ENCODE measurements at regions not wholly inside any gene's neighbourhood (a gene's known extent, or its start where the extent isn't known, plus 50 kb on each side); places are given as distances from the start of the nearest gene placed in this dataset.

DNA sequence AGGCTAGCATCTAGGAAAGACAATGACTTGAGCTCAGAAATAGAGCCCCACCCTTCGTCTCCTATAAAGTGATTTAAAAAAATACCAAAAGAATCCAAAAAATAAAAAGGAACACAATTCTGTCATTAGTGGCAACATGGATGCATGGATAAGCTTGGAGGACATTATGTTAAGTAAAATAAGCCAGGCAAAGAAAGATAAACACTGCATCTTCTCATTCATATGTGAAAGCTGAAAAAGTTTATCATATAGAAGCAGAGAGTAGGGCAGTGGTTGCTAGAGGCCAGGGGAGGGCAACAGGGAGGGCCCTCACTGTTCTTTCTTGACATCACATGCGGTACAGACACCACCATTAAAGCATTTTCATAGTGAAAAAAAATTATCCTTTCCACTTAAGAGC is 220.9 kb upstream of the TRPC7 start:
- H3K79me2 ChIP-seq (ENCODE audit: insufficient read depth): no peaks in the 10 kb centered on the region
- ChIA-PET POLR2A (no interaction called here), CTCF (interaction anchor here (0.8 to 1.0 kb wide), 2 partner anchors 8 to 184 kb away, joined by 3 read pairs; no protein-coding TSS in a partner anchor)
- TF ChIP-seq NFIC (IDR thresholded peaks at IDR 0.05; ENCODE audit: borderline replicate concordance): no peak
- no peak for TF ChIP-seq TCF12 (IDR thresholded peaks at IDR 0.05)
- TF ChIP-seq, protein P1, sequence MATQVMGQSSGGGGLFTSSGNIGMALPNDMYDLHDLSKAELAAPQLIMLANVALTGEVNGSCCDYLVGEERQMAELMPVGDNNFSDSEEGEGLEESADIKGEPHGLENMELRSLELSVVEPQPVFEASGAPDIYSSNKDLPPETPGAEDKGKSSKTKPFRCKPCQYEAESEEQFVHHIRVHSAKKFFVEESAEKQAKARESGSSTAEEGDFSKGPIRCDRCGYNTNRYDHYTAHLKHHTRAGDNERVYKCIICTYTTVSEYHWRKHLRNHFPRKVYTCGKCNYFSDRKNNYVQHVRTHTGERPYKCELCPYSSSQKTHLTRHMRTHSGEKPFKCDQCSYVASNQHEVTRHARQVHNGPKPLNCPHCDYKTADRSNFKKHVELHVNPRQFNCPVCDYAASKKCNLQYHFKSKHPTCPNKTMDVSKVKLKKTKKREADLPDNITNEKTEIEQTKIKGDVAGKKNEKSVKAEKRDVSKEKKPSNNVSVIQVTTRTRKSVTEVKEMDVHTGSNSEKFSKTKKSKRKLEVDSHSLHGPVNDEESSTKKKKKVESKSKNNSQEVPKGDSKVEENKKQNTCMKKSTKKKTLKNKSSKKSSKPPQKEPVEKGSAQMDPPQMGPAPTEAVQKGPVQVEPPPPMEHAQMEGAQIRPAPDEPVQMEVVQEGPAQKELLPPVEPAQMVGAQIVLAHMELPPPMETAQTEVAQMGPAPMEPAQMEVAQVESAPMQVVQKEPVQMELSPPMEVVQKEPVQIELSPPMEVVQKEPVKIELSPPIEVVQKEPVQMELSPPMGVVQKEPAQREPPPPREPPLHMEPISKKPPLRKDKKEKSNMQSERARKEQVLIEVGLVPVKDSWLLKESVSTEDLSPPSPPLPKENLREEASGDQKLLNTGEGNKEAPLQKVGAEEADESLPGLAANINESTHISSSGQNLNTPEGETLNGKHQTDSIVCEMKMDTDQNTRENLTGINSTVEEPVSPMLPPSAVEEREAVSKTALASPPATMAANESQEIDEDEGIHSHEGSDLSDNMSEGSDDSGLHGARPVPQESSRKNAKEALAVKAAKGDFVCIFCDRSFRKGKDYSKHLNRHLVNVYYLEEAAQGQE (IDR thresholded peaks at IDR 0.05; ENCODE audit: low read depth, low read length): no peak
- TF ChIP-seq SMC3 (IDR thresholded peaks at IDR 0.05; ENCODE audit: low read depth, low read length): no peak
- no peak for TF ChIP-seq MXI1 (IDR thresholded peaks at IDR 0.05; ENCODE audit: low read depth, low read length)
- no peak for TF ChIP-seq CHD2 (IDR thresholded peaks at IDR 0.05; ENCODE audit: low read length, partially characterized antibody)
- TF ChIP-seq FOSL2 (IDR thresholded peaks at IDR 0.05; ENCODE audit: borderline replicate concordance, low read depth): no peak
- no peak for TF ChIP-seq MEF2A (IDR thresholded peaks at IDR 0.05; ENCODE audit: borderline replicate concordance, low read depth)
- TF ChIP-seq, protein P2, sequence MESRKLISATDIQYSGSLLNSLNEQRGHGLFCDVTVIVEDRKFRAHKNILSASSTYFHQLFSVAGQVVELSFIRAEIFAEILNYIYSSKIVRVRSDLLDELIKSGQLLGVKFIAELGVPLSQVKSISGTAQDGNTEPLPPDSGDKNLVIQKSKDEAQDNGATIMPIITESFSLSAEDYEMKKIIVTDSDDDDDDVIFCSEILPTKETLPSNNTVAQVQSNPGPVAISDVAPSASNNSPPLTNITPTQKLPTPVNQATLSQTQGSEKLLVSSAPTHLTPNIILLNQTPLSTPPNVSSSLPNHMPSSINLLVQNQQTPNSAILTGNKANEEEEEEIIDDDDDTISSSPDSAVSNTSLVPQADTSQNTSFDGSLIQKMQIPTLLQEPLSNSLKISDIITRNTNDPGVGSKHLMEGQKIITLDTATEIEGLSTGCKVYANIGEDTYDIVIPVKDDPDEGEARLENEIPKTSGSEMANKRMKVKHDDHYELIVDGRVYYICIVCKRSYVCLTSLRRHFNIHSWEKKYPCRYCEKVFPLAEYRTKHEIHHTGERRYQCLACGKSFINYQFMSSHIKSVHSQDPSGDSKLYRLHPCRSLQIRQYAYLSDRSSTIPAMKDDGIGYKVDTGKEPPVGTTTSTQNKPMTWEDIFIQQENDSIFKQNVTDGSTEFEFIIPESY (IDR thresholded peaks at IDR 0.05; ENCODE audit: borderline replicate concordance, low read depth): no peak
- TF ChIP-seq YY1 (IDR thresholded peaks at IDR 0.05; ENCODE audit: low read depth): no peak
- no peak for TF ChIP-seq EP300 (IDR thresholded peaks at IDR 0.05; ENCODE audit: borderline replicate concordance in 1 of 2, low read depth in 1 of 2, low read length in 1 of 2)
- TF ChIP-seq RXRA (IDR thresholded peaks at IDR 0.05; ENCODE audit: borderline replicate concordance, low read depth): no peak
- TF ChIP-seq POLR2AphosphoS5 (IDR thresholded peaks at IDR 0.05; ENCODE audit: low read depth, low read length): no peak
- no peak for TF ChIP-seq RCOR1 (IDR thresholded peaks at IDR 0.05; ENCODE audit: low read length)
- H2AFZ ChIP-seq (ENCODE audit: low read depth): no peak overlapping the region
- no peak overlapping the region for H3K4me3 ChIP-seq (ENCODE audit: low read depth in 2 of 2, low read length in 1 of 2)
- H3K27ac ChIP-seq (ENCODE audit: low read depth in 2 of 2, low read length in 1 of 2): no peak overlapping the region
- no peaks in the 10 kb centered on the region for H3K27me3 ChIP-seq (ENCODE audit: insufficient read depth)
- H3F3A ChIP-seq (replicated peaks; ENCODE audit: insufficient read depth): no peaks in the 10 kb centered on the region
- no peak for DNase-seq
- no peak overlapping the region for H3K4me2 ChIP-seq
- H3K36me3 ChIP-seq (replicated peaks in 1 of 2; ENCODE audit: control insufficient read depth in 1 of 2, insufficient read depth in 2 of 2, low read length in 1 of 2): no peaks in the 10 kb centered on the region
- H3K9me2 ChIP-seq: no peaks in the 10 kb centered on the region
- 25% methylated on average over 2 of the region's 2 CpGs for WGBS (ENCODE audit: low lambda C conversion rate)
- no peak overlapping the region for H3K9ac ChIP-seq
- no peaks in the 10 kb centered on the region for H4K20me1 ChIP-seq (ENCODE audit: insufficient read depth)
- H3K4me1 ChIP-seq (ENCODE audit: control insufficient read depth in 1 of 2, insufficient read depth in 2 of 2, low read depth in 1 of 2, low read length in 1 of 2): no peaks in the 10 kb centered on the region
- H3K9me3 ChIP-seq: no peaks in the 10 kb centered on the region

Measured in SK-N-SH (cell line).